ENCODE measurements at regions not wholly inside any gene's neighbourhood (a gene's known extent, or its start where the extent isn't known, plus 50 kb on each side); places are given as distances from the start of the nearest gene placed in this dataset.

GRCh38 chr1:81192647-81193642 is 607.8 kb upstream of the ADGRL2 start:
- TF ChIP-seq POLR2A (IDR thresholded peaks at IDR 0.05) (no peak), CTCF (IDR thresholded peaks at IDR 0.05) (no peak)
